Peyer's patch (tissue), 4 donors: ENCODE measurements at regions not wholly inside any gene's neighbourhood (a gene's known extent, or its start where the extent isn't known, plus 50 kb on each side); places are given as distances from the start of the nearest gene placed in this dataset.

Source experiments
- DNase-seq, 3 donors: peaks; one replicate each; pipeline ENCODE4 v3.0.0-alpha.2; 2017 to 2019
- H3K27ac ChIP-seq, 4 donors: fragments of 200-600 bp; sonication (generic); one replicate each; pipeline ENCODE4 v1.5.1; 2016 to 2019
- H3K27me3 ChIP-seq, 2 donors: fragments of 200-600 bp; sonication (generic); one replicate each; pipeline ENCODE4 v1.5.1; 2019
- H3K36me3 ChIP-seq, 3 donors: fragments of 200-600 bp; sonication (generic); one replicate each; pipeline ENCODE4 v1.5.1; 2016 to 2019
- H3K4me1 ChIP-seq, 4 donors: fragments of 200-600 bp; sonication (generic); one replicate each; pipeline ENCODE4 v1.5.1; 2016 to 2019
- H3K4me3 ChIP-seq, 4 donors: fragments of 200-600 bp; sonication (generic); 1 replicate in 3 of 4; 2 replicates in 1 of 4; pipeline ENCODE4 v1.5.1; 2016 to 2019; ENCODE audit warnings: mild to moderate bottlenecking in 1 of 4
- H3K9me3 ChIP-seq, 4 donors: fragments of 200-600 bp; sonication (generic); one replicate each; pipeline ENCODE4 v1.5.1; 2016 to 2019; ENCODE audit warnings: mild to moderate bottlenecking in 1 of 4
- POLR2A ChIP-seq, 2 donors: fragments of 450-650 bp; IDR thresholded peaks; one replicate each; pipeline ENCODE4 v1.5.1; 2017; ENCODE audit warnings: antibody characterized with exemption in 2 of 2, mild to moderate bottlenecking in 2 of 2, moderate library complexity in 2 of 2
- TF ChIP-seq, protein P1 (sequence below), 6 experiments: fragments of 450-650 bp in 4 of 6; fragments of 200-600 bp in 2 of 6; sonication (generic) in 1 of 6; IDR thresholded peaks; one replicate each; pipeline ENCODE4 v1.5.1; 2017 to 2019; ENCODE audit warnings: antibody characterized with exemption in 6 of 6, mild to moderate bottlenecking in 3 of 6, moderate library complexity in 1 of 6

DNA sequence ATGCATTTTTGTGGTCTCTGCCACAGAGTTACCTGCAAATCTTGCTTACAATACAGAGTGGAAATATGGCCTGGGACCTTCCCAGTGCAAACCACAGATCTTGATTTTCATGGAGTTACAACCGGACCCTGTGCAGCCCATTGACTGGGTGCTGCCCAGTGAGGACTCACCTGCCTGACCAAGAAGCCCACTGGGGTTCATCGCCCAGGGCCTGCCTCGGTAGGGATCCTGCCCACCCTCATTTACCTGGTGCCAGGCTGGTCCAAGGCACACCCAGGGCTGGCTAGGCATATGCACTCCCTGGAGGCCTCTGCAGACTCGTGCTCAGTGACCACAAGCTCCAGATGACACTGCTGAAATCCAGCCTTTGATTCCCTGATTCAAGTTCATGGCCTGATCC lies 572.7 kb downstream of the NPHP4 start:
- Histone ChIP-seq H3K9me3 (no peaks in the 10 kb centered on the region), H3K4me1 (no peaks in the 10 kb centered on the region), H3K4me3 (no peak overlapping the region), H3K36me3 (no peaks in the 10 kb centered on the region), H3K27me3 (no peaks in the 10 kb centered on the region), H3K27ac (no peak overlapping the region)
- TF ChIP-seq, protein P1, sequence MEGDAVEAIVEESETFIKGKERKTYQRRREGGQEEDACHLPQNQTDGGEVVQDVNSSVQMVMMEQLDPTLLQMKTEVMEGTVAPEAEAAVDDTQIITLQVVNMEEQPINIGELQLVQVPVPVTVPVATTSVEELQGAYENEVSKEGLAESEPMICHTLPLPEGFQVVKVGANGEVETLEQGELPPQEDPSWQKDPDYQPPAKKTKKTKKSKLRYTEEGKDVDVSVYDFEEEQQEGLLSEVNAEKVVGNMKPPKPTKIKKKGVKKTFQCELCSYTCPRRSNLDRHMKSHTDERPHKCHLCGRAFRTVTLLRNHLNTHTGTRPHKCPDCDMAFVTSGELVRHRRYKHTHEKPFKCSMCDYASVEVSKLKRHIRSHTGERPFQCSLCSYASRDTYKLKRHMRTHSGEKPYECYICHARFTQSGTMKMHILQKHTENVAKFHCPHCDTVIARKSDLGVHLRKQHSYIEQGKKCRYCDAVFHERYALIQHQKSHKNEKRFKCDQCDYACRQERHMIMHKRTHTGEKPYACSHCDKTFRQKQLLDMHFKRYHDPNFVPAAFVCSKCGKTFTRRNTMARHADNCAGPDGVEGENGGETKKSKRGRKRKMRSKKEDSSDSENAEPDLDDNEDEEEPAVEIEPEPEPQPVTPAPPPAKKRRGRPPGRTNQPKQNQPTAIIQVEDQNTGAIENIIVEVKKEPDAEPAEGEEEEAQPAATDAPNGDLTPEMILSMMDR (IDR thresholded peaks at IDR 0.05): no peak
- no peak for TF ChIP-seq POLR2A (IDR thresholded peaks at IDR 0.05)
- peak in 1 of 3 donors; percentile 25 for DNase-seq

DNA sequence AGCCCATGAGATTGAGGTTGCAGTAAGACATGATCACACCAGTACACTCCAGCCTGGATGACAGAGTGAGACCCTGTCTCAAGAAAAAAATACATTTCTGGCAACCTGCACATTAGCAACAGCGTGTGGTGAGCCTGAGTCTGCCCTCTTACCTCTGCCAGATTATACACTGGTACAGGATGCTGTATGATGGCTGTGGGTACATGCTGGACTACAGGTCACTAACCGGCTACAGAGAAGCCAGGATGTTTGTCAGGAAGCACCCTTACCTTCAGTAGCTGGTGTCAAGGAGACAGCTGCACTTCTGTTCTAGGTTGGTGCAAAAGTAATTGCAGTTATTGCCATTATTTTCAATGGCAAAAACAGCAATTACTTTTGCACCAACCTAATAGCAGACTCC lies 575.7 kb downstream of the NPHP4 start:
- Histone ChIP-seq H3K27me3 (no peaks in the 10 kb centered on the region), H3K4me1 (no peaks in the 10 kb centered on the region), H3K36me3 (no peaks in the 10 kb centered on the region), H3K9me3 (no peaks in the 10 kb centered on the region), H3K27ac (no peak overlapping the region), H3K4me3 (no peak overlapping the region)
- TF ChIP-seq, protein P1 (IDR thresholded peaks at IDR 0.05): no peak
- TF ChIP-seq POLR2A (IDR thresholded peaks at IDR 0.05): no peak
- no peak for DNase-seq

DNA sequence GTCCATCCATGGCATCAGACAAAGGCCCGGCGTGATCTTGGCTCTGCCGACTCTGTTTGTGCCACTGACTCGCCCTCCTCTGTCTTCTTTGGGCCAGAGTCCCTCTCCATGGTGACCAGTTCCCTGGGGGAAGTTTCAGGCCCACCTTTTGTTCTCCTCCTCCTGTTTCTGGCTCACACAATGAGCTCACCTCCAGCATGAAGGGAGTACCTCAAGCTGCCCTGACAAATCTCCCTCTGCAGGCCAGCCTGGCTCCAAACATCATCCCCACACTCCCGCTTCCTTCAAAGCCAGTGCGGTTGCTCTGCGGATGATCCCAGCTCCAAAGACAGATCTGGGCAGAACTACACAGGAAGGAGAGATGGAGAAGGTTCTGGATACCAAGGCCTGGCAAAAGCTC lies 576.6 kb downstream of the NPHP4 start:
- Histone ChIP-seq H3K36me3 (no peaks in the 10 kb centered on the region), H3K27me3 (no peaks in the 10 kb centered on the region), H3K9me3 (no peaks in the 10 kb centered on the region), H3K4me1 (no peaks in the 10 kb centered on the region), H3K4me3 (no peak overlapping the region), H3K27ac (no peak overlapping the region)
- TF ChIP-seq POLR2A (IDR thresholded peaks at IDR 0.05): no peak
- TF ChIP-seq, protein P1 (IDR thresholded peaks at IDR 0.05): no peak
- peak in 1 of 3 donors; percentile 28 for DNase-seq

DNA sequence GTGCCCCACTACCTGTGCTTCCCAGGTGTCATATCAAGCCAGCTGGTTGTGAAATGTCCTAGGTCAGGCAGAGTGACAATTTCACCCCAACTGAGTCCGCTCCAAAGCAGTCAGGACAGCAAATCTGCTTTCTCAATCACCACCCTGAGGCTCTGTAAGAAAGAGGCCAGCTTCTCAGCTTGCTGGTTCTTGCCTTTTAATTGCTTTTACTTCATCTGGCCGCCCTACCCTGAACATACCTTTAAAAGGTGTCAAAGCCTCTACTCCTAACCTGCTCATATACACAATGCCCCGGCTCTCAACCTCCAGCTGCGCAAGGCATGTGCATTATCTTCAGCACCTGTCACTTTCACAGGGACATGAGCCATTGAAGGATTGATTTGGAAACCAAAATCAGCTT lies 581.6 kb downstream of the NPHP4 start:
- H3K4me1 ChIP-seq: no peaks in the 10 kb centered on the region
- no peaks in the 10 kb centered on the region for H3K9me3 ChIP-seq
- no peak for DNase-seq
- H3K27me3 ChIP-seq: no peaks in the 10 kb centered on the region
- no peaks in the 10 kb centered on the region for H3K36me3 ChIP-seq
- H3K27ac ChIP-seq: no peak overlapping the region
- H3K4me3 ChIP-seq: no peak overlapping the region
- TF ChIP-seq, protein P1 (IDR thresholded peaks at IDR 0.05): no peak
- no peak for TF ChIP-seq POLR2A (IDR thresholded peaks at IDR 0.05)

- H3K36me3 ChIP-seq: no peaks in the 10 kb centered on the region
- no peaks in the 10 kb centered on the region for H3K9me3 ChIP-seq
- peak in 1 of 3 donors; percentile 27 for DNase-seq
- no peaks in the 10 kb centered on the region for H3K4me1 ChIP-seq
- H3K4me3 ChIP-seq: no peak overlapping the region
- no peak for TF ChIP-seq POLR2A (IDR thresholded peaks at IDR 0.05)
- TF ChIP-seq, protein P1 (IDR thresholded peaks at IDR 0.05): no peak
- no peaks in the 10 kb centered on the region for H3K27me3 ChIP-seq
- H3K27ac ChIP-seq: no peak overlapping the region
Measured at GRCh38 chr1:5408401-5408800, 583.8 kb downstream of the NPHP4 start.

DNA sequence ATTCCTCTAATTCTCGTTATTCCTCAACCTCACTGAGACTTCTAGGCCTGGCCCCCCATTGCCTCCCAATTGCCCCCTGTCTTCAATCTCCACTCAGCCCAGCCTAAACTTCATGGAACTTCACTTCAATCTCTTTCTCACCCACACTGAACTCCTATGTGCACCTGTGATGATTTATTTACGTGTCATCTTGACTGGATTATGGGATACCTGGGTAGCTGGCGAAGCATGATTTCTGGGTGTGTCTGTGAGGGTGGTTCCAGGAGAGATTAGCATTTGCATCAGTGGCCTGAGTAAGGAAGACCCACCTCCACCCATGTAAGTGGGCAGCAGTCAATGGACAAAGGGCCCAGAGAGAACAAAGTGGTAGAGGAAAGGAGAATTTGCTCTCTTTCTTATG lies 587.0 kb downstream of the NPHP4 start:
- Histone ChIP-seq H3K27me3 (no peaks in the 10 kb centered on the region), H3K36me3 (no peaks in the 10 kb centered on the region), H3K9me3 (no peaks in the 10 kb centered on the region), H3K27ac (no peak overlapping the region), H3K4me3 (no peak overlapping the region), H3K4me1 (no peaks in the 10 kb centered on the region)
- no peak for DNase-seq
- TF ChIP-seq, protein P1 (IDR thresholded peaks at IDR 0.05): no peak
- no peak for TF ChIP-seq POLR2A (IDR thresholded peaks at IDR 0.05)
